ENCODE measurements at regions not wholly inside any gene's neighbourhood (a gene's known extent, or its start where the extent isn't known, plus 50 kb on each side); places are given as distances from the start of the nearest gene placed in this dataset.

- Histone ChIP-seq H3K27ac (no peak overlapping the region), H3K4me3 (no peak overlapping the region)
Observed at GRCh38 chr16:51436742-51437141, 285.7 kb upstream of the SALL1 start.

- no peak overlapping the region for H3K27ac ChIP-seq
- no peak overlapping the region for H3K4me3 ChIP-seq
Observed at GRCh38 chr16:51434567-51435198, 283.6 kb upstream of the SALL1 start.

GRCh38 chr16:51433599-51433998, 282.5 kb upstream of the SALL1 start:
- H3K4me3 ChIP-seq = no peak overlapping the region
- no peak overlapping the region for H3K27ac ChIP-seq

- H3K27ac ChIP-seq = no peak overlapping the region
Observed at GRCh38 chr16:51431517-51432241, 280.6 kb upstream of the SALL1 start.

GRCh38 chr16:51430716-51431369, 279.8 kb upstream of the SALL1 start:
- H3K27ac ChIP-seq = no peak overlapping the region

More at GRCh38 chr16:51431517-51432241, 280.6 kb upstream of the SALL1 start:
- no peak overlapping the region for H3K4me3 ChIP-seq

GRCh38 chr16:51429041-51429440, 278.0 kb upstream of the SALL1 start:
- Histone ChIP-seq H3K4me3 (no peak overlapping the region), H3K27ac (no peak overlapping the region)

More at GRCh38 chr16:51430716-51431369, 279.8 kb upstream of the SALL1 start:
- no peak overlapping the region for H3K4me3 ChIP-seq

GRCh38 chr16:51427085-51427484, 276.0 kb upstream of the SALL1 start:
- Histone ChIP-seq H3K27ac (no peak overlapping the region), H3K4me3 (no peak overlapping the region)

GRCh38 chr16:51426276-51426675, 275.2 kb upstream of the SALL1 start:
- Histone ChIP-seq H3K4me3 (no peak overlapping the region), H3K27ac (no peak overlapping the region)

GRCh38 chr16:51420247-51420646, 269.2 kb upstream of the SALL1 start:
- no peak overlapping the region for H3K27ac ChIP-seq
- H3K4me3 ChIP-seq = no peak overlapping the region

GRCh38 chr16:51419768-51420167, 268.7 kb upstream of the SALL1 start:
- H3K4me3 ChIP-seq = no peak overlapping the region
- no peak overlapping the region for H3K27ac ChIP-seq

GRCh38 chr16:51418258-51418657, 267.2 kb upstream of the SALL1 start:
- Histone ChIP-seq H3K4me3 (no peak overlapping the region), H3K27ac (no peak overlapping the region)

GRCh38 chr16:51416926-51417325, 265.9 kb upstream of the SALL1 start:
- no peak overlapping the region for H3K27ac ChIP-seq
- no peak overlapping the region for H3K4me3 ChIP-seq

- Histone ChIP-seq H3K4me3 (no peak overlapping the region), H3K27ac (no peak overlapping the region)
Observed at GRCh38 chr16:51410125-51410524, 259.1 kb upstream of the SALL1 start.

- H3K27ac ChIP-seq = no peak overlapping the region
- H3K4me3 ChIP-seq = no peak overlapping the region
Observed at GRCh38 chr16:51409001-51409675, 258.1 kb upstream of the SALL1 start.

GRCh38 chr16:51408357-51408756, 257.3 kb upstream of the SALL1 start:
- Histone ChIP-seq H3K27ac (no peak overlapping the region), H3K4me3 (no peak overlapping the region)

- H3K27ac ChIP-seq = no peak overlapping the region
Observed at GRCh38 chr16:51407921-51408320, 256.9 kb upstream of the SALL1 start.

GRCh38 chr16:51407199-51407598, 256.1 kb upstream of the SALL1 start:
- H3K27ac ChIP-seq = no peak overlapping the region
- H3K4me3 ChIP-seq = no peak overlapping the region

More at GRCh38 chr16:51407921-51408320, 256.9 kb upstream of the SALL1 start:
- no peak overlapping the region for H3K4me3 ChIP-seq

- no peak overlapping the region for H3K27ac ChIP-seq
- H3K4me3 ChIP-seq = no peak overlapping the region
Observed at GRCh38 chr16:51405361-51405760, 254.3 kb upstream of the SALL1 start.

GRCh38 chr16:51404386-51404785, 253.3 kb upstream of the SALL1 start:
- Histone ChIP-seq H3K27ac (no peak overlapping the region), H3K4me3 (no peak overlapping the region)

- H3K4me3 ChIP-seq = no peak overlapping the region
- H3K27ac ChIP-seq = no peak overlapping the region
Observed at GRCh38 chr16:51402785-51403184, 251.7 kb upstream of the SALL1 start.
